Vagina (tissue), 2 donors: ENCODE measurements at regions not wholly inside any gene's neighbourhood (a gene's known extent, or its start where the extent isn't known, plus 50 kb on each side); places are given as distances from the start of the nearest gene placed in this dataset.
A peak's percentile ranks its signal among the peaks of the same experiment; 100 is the strongest.

Experiments
- DNase-seq, 2 donors: peaks; one replicate each; pipeline ENCODE4 v3.0.0-alpha.2; 2017; ENCODE audit errors: extremely low spot score in 2 of 2
- H3K27ac ChIP-seq: fragments of 200-600 bp; sonication (generic); one replicate; pipeline ENCODE4 v1.5.1; 2019
- H3K27me3 ChIP-seq: fragments of 200-600 bp; sonication (generic); one replicate; pipeline ENCODE4 v1.5.1; 2019
- H3K36me3 ChIP-seq, 2 donors: fragments of 200-600 bp; sonication (generic); one replicate each; pipeline ENCODE4 v1.5.1; 2017 to 2019
- H3K4me1 ChIP-seq: fragments of 200-600 bp; sonication (generic); one replicate; pipeline ENCODE4 v1.5.1; 2019
- H3K4me3 ChIP-seq, 2 donors: fragments of 200-600 bp; sonication (generic); 1 replicate in 1 of 2; 2 replicates in 1 of 2; pipeline ENCODE4 v1.5.1; 2016 to 2019
- H3K9me3 ChIP-seq: fragments of 200-600 bp; sonication (generic); one replicate; pipeline ENCODE4 v1.5.1; 2019
- CTCF ChIP-seq, 3 experiments: fragments of 450-650 bp in 2 of 3; fragments of 200-600 bp in 1 of 3; sonication (generic) in 1 of 3; IDR thresholded peaks; one replicate each; pipeline ENCODE4 v1.5.1; 2017 to 2019; ENCODE audit warnings: antibody characterized with exemption in 3 of 3, mild to moderate bottlenecking in 2 of 3, moderate library complexity in 2 of 3
- POLR2A ChIP-seq, 2 donors: fragments of 450-650 bp; IDR thresholded peaks; one replicate each; pipeline ENCODE4 v1.6.1; 2017; ENCODE audit warnings: antibody characterized with exemption in 2 of 2, mild to moderate bottlenecking in 2 of 2, moderate library complexity in 2 of 2
- POLR2AphosphoS5 ChIP-seq, 2 donors: sonication (generic); formaldehyde crosslinking; IDR thresholded peaks; one replicate each; pipeline ENCODE4 v1.9.0; 2017; ENCODE audit warnings: antibody characterized with exemption in 2 of 2, mild to moderate bottlenecking in 2 of 2, low read depth in 1 of 2; ENCODE audit not compliant: insufficient read depth in 1 of 2
- intact Hi-C: fragments of 100-400 bp; cut with DNase I; formaldehyde crosslinking; loops from one replicate; pipeline ENCODE4 v1.15.1; 2023

- no peak for DNase-seq
- Histone ChIP-seq H3K27ac (no peak overlapping the region), H3K4me1 (no peaks in the 10 kb centered on the region), H3K4me3 (no peak overlapping the region), H3K27me3 (no peaks in the 10 kb centered on the region), H3K36me3 (no peaks in the 10 kb centered on the region), H3K9me3 (no peaks in the 10 kb centered on the region)
- TF ChIP-seq POLR2AphosphoS5 (IDR thresholded peaks at IDR 0.05; ENCODE audit: insufficient read depth in 1 of 2, low read depth in 1 of 2) (no peak), CTCF (IDR thresholded peaks at IDR 0.05) (no peak), POLR2A (IDR thresholded peaks at IDR 0.05) (no peak)
- intact Hi-C loops: no loop called here
Measured at GRCh38 chr2:129369437-129369836, 610.0 kb upstream of the RAB6C start.

- DNase-seq: no peak
- no peaks in the 10 kb centered on the region for H3K36me3 ChIP-seq
- H3K27me3 ChIP-seq: no peaks in the 10 kb centered on the region
- H3K4me3 ChIP-seq: no peak overlapping the region
- no peaks in the 10 kb centered on the region for H3K9me3 ChIP-seq
- intact Hi-C loops: no loop called here
- H3K4me1 ChIP-seq: no peaks in the 10 kb centered on the region
- TF ChIP-seq POLR2A (IDR thresholded peaks at IDR 0.05) (no peak), POLR2AphosphoS5 (IDR thresholded peaks at IDR 0.05; ENCODE audit: insufficient read depth in 1 of 2, low read depth in 1 of 2) (no peak), CTCF (IDR thresholded peaks at IDR 0.05) (no peak)
- no peak overlapping the region for H3K27ac ChIP-seq
Measured at GRCh38 chr2:129374452-129374851, 605.0 kb upstream of the RAB6C start.

GRCh38 chr2:129375632-129376425 lies 603.6 kb upstream of the RAB6C start:
- Histone ChIP-seq H3K9me3 (no peaks in the 10 kb centered on the region), H3K4me3 (no peak overlapping the region), H3K27ac (no peak overlapping the region), H3K4me1 (no peaks in the 10 kb centered on the region), H3K27me3 (no peaks in the 10 kb centered on the region), H3K36me3 (no peaks in the 10 kb centered on the region)
- TF ChIP-seq POLR2A (IDR thresholded peaks at IDR 0.05): no peak
- intact Hi-C loops: no loop called here
- peak in 1 of 2 donors; percentile 62 for DNase-seq

- H3K27me3 ChIP-seq: no peaks in the 10 kb centered on the region
- no peaks in the 10 kb centered on the region for H3K36me3 ChIP-seq
- intact Hi-C loops: no loop called here
- peak in 1 of 2 donors; percentile 74 for DNase-seq
- TF ChIP-seq CTCF (IDR thresholded peaks at IDR 0.05) (no peak), POLR2A (IDR thresholded peaks at IDR 0.05) (no peak), POLR2AphosphoS5 (IDR thresholded peaks at IDR 0.05; ENCODE audit: insufficient read depth in 1 of 2, low read depth in 1 of 2) (no peak)
- no peak overlapping the region for H3K4me3 ChIP-seq
- no peaks in the 10 kb centered on the region for H3K4me1 ChIP-seq
- H3K27ac ChIP-seq: no peak overlapping the region
- H3K9me3 ChIP-seq: no peaks in the 10 kb centered on the region
Measured at GRCh38 chr2:129376426-129377077, 602.9 kb upstream of the RAB6C start.

GRCh38 chr2:129377078-129377469 lies 602.4 kb upstream of the RAB6C start:
- TF ChIP-seq POLR2A (IDR thresholded peaks at IDR 0.05) (no peak), CTCF (IDR thresholded peaks at IDR 0.05) (no peak), POLR2AphosphoS5 (IDR thresholded peaks at IDR 0.05; ENCODE audit: insufficient read depth in 1 of 2, low read depth in 1 of 2) (no peak)
- Histone ChIP-seq H3K4me3 (no peak overlapping the region), H3K27me3 (no peaks in the 10 kb centered on the region), H3K4me1 (no peaks in the 10 kb centered on the region), H3K9me3 (no peaks in the 10 kb centered on the region), H3K27ac (no peak overlapping the region), H3K36me3 (no peaks in the 10 kb centered on the region)
- intact Hi-C loops: no loop called here
- DNase-seq: peak in 1 of 2 donors; percentile 78
